ENCODE measurements at regions not wholly inside any gene's neighbourhood (a gene's known extent, or its start where the extent isn't known, plus 50 kb on each side); places are given as distances from the start of the nearest gene placed in this dataset.
"Not testable (repeated sequence)": the region's sequence is repeated elsewhere in the genome, so short reads cannot be mapped to it uniquely, and the experiment has no call there.

- ATAC-seq, result no peak
Observed at GRCh38 chr10:109633846-109634245, 289.5 kb downstream of the XPNPEP1 start.

- ATAC-seq, result not testable (repeated sequence)
Observed at GRCh38 chr10:109633017-109633416, 290.3 kb downstream of the XPNPEP1 start.

GRCh38 chr10:109624939-109625338, 298.4 kb downstream of the XPNPEP1 start:
- no peak for ATAC-seq

GRCh38 chr10:109622566-109622965, 300.7 kb downstream of the XPNPEP1 start:
- no peak for ATAC-seq

- no peak for ATAC-seq
Observed at GRCh38 chr10:109620396-109620795, 302.9 kb downstream of the XPNPEP1 start.

GRCh38 chr10:109619914-109620313, 303.4 kb downstream of the XPNPEP1 start:
- no peak for ATAC-seq

GRCh38 chr10:109618748-109619147, 304.6 kb downstream of the XPNPEP1 start:
- no peak for ATAC-seq

GRCh38 chr10:109618301-109618700, 305.0 kb downstream of the XPNPEP1 start:
- ATAC-seq, result no peak

- ATAC-seq, result no peak
Observed at GRCh38 chr10:109616359-109616980, 306.8 kb downstream of the XPNPEP1 start.

GRCh38 chr10:109595356-109595755, 328.0 kb downstream of the XPNPEP1 start:
- not testable (repeated sequence) for ATAC-seq

GRCh38 chr10:109593682-109594081, 329.6 kb downstream of the XPNPEP1 start:
- ATAC-seq, result no peak

GRCh38 chr10:109592391-109592790, 330.9 kb downstream of the XPNPEP1 start:
- no peak for ATAC-seq

GRCh38 chr10:109591601-109592000, 331.7 kb downstream of the XPNPEP1 start:
- ATAC-seq, result no peak

GRCh38 chr10:109588259-109588658, 335.1 kb downstream of the XPNPEP1 start:
- no peak for ATAC-seq

- no peak for ATAC-seq
Observed at GRCh38 chr10:109587366-109587765, 335.9 kb downstream of the XPNPEP1 start.

- ATAC-seq, result no peak
Observed at GRCh38 chr10:109556399-109556798, 366.9 kb downstream of the XPNPEP1 start.

GRCh38 chr10:109542050-109542603, 381.2 kb downstream of the XPNPEP1 start:
- ATAC-seq, result not testable (repeated sequence)

GRCh38 chr10:109534193-109534592, 389.1 kb downstream of the XPNPEP1 start:
- ATAC-seq, result no peak

- ATAC-seq, result no peak
Observed at GRCh38 chr10:109529258-109529657, 394.1 kb downstream of the XPNPEP1 start.

GRCh38 chr10:109517748-109518147, 405.6 kb downstream of the XPNPEP1 start:
- ATAC-seq, result no peak

GRCh38 chr10:109504401-109504800, 418.9 kb downstream of the XPNPEP1 start:
- no peak for ATAC-seq

- no peak for ATAC-seq
Observed at GRCh38 chr10:109487691-109488090, 435.6 kb downstream of the XPNPEP1 start.

- no peak for ATAC-seq
Observed at GRCh38 chr10:109480836-109481235, 442.5 kb downstream of the XPNPEP1 start.

- no peak for ATAC-seq
Observed at GRCh38 chr10:109475711-109476421, 447.4 kb downstream of the XPNPEP1 start.
